ENCODE measurements at regions not wholly inside any gene's neighbourhood (a gene's known extent, or its start where the extent isn't known, plus 50 kb on each side); places are given as distances from the start of the nearest gene placed in this dataset.

GRCh38 chr21:14722841-14723483, 176.8 kb upstream of the SAMSN1 start:
- TF ChIP-seq, protein P1, sequence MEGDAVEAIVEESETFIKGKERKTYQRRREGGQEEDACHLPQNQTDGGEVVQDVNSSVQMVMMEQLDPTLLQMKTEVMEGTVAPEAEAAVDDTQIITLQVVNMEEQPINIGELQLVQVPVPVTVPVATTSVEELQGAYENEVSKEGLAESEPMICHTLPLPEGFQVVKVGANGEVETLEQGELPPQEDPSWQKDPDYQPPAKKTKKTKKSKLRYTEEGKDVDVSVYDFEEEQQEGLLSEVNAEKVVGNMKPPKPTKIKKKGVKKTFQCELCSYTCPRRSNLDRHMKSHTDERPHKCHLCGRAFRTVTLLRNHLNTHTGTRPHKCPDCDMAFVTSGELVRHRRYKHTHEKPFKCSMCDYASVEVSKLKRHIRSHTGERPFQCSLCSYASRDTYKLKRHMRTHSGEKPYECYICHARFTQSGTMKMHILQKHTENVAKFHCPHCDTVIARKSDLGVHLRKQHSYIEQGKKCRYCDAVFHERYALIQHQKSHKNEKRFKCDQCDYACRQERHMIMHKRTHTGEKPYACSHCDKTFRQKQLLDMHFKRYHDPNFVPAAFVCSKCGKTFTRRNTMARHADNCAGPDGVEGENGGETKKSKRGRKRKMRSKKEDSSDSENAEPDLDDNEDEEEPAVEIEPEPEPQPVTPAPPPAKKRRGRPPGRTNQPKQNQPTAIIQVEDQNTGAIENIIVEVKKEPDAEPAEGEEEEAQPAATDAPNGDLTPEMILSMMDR (IDR thresholded peaks at IDR 0.05), result no peak
- TF ChIP-seq EP300 (IDR thresholded peaks at IDR 0.05) (no peak), POLR2A (IDR thresholded peaks at IDR 0.05) (no peak), POLR2AphosphoS5 (IDR thresholded peaks at IDR 0.05) (no peak)
- Histone ChIP-seq H3K4me3 (no peak overlapping the region), H3K9me3 (no peaks in the 10 kb centered on the region), H3K4me1 (no peaks in the 10 kb centered on the region), H3K36me3 (no peaks in the 10 kb centered on the region), H3K27me3 (no peaks in the 10 kb centered on the region), H3K27ac (no peak overlapping the region)
- 84 to 86% methylated on average over 6 of the region's 6 CpGs for whole genome bisulfite sequencing, 2 donors
- no peak for ATAC-seq (ENCODE audit: low FRiP score in 2 of 2)
- no peak for DNase-seq

DNA sequence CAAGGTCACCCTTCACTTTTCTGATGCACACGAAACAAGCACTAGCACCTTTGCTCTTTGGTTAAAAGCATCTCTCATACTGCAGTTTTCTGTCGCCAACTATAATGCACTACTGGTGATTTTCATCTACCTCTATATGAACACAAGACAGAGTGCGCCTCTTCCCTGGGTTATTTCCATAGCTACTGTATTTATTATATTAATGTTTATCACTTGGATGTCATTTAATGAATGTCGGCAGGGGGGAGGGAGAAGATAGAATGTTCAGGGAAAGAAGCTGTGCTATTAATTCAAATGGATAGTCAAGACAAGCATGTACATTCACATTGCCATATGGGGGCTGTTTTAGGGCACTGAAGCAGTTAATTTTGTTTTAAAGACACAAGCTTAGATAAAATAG, 174.1 kb upstream of the SAMSN1 start:
- DNase-seq (no peak), ATAC-seq (ENCODE audit: low FRiP score in 2 of 2) (no peak)
- 65 to 73% methylated on average over 4 of the region's 4 CpGs for WGBS, 2 donors
- TF ChIP-seq, protein P1 (IDR thresholded peaks at IDR 0.05), result no peak
- no peak for TF ChIP-seq POLR2AphosphoS5 (IDR thresholded peaks at IDR 0.05)
- Histone ChIP-seq H3K4me1 (no peaks in the 10 kb centered on the region), H3K27me3 (no peaks in the 10 kb centered on the region), H3K27ac (no peak overlapping the region), H3K9me3 (no peaks in the 10 kb centered on the region), H3K4me3 (no peak overlapping the region), H3K36me3 (no peaks in the 10 kb centered on the region)

DNA sequence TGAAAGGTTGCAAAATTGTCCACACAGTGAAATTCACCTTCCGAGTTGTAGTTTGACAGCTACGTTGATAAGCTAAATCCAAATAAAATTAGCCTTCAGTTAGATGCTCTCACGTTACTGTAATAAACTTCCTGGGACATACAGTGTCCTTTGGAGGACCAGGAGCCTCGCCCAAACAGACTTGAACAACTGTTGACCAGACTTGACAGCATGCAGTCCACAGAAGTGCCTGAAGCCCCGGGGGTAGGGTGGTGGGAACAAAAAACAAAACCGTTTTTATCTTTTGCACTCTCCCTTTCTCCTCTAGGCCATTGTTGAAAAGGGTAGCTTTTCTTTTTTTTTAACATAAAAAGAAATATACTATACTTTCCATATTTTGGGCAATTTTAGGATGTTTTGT, 172.8 kb upstream of the SAMSN1 start:
- ATAC-seq (ENCODE audit: low FRiP score in 2 of 2) (no peak), DNase-seq (no peak)
- TF ChIP-seq EP300 (IDR thresholded peaks at IDR 0.05) (no peak), POLR2A (IDR thresholded peaks at IDR 0.05) (no peak), POLR2AphosphoS5 (IDR thresholded peaks at IDR 0.05) (no peak)
- TF ChIP-seq, protein P1 (IDR thresholded peaks at IDR 0.05), result no peak
- Histone ChIP-seq H3K36me3 (no peaks in the 10 kb centered on the region), H3K27me3 (no peaks in the 10 kb centered on the region), H3K27ac (no peak overlapping the region), H3K4me1 (no peaks in the 10 kb centered on the region), H3K4me3 (no peak overlapping the region), H3K9me3 (no peaks in the 10 kb centered on the region)
- WGBS, 2 donors, result 68 to 77% methylated on average over 6 of the region's 6 CpGs

DNA sequence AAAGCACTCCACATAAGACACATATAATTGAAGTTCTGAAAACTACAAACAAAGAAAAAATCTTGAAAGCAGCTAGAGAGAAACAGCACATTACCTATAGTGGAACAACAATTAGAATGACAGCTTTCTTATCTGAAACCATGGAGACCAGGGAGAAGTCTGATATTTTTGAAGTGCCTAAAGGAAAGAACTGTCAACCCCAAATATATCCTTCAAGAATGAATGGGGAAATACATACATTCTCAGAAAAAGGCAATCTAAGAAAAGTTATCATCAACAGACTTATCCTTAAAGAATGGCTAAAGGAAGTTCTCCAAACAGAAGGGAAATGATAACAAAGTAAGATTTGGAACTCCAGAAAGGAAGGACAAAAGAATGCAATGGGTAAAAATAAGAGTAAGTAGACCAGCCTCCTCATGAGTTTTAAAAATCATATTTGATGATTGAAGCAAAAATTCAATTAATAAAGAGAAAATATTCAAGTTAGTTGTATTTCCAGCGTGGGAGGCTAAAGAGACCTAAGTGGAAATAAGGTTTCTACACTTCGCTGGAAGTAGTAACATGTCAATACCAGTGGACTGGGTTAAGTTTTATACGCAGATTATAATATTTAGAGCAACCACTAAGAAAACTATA, 170.8 kb upstream of the SAMSN1 start:
- 73 to 78% methylated on average over 3 of the region's 3 CpGs for WGBS, 2 donors
- Histone ChIP-seq H3K9me3 (no peaks in the 10 kb centered on the region), H3K4me3 (no peak overlapping the region), H3K27me3 (no peaks in the 10 kb centered on the region), H3K27ac (no peak overlapping the region), H3K36me3 (no peaks in the 10 kb centered on the region), H3K4me1 (no peaks in the 10 kb centered on the region)
- TF ChIP-seq, protein P1 (IDR thresholded peaks at IDR 0.05), result no peak
- no peak for TF ChIP-seq POLR2A (IDR thresholded peaks at IDR 0.05)
- no peak for TF ChIP-seq POLR2AphosphoS5 (IDR thresholded peaks at IDR 0.05)
- no peak for TF ChIP-seq EP300 (IDR thresholded peaks at IDR 0.05)
- ATAC-seq (ENCODE audit: low FRiP score in 2 of 2) (no peak), DNase-seq (no peak)

DNA sequence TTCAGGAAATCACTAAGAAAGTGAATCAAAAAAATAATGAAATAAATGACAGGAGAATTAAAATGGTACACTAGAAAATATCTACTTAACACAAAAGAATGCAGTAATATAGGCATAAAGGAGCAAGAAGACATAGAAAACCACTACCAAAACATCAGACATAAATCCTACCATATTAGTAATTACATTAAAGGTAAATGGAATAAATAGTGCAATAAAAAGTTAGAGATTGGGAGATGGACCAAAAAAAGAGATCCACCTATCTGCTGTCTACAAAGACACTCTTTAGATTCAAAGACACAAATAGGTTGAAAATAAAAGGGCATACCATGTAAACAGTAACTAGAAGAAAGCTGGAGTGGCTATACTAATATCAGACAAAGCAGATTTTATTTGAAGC, 167.0 kb upstream of the SAMSN1 start:
- no peaks in the 10 kb centered on the region for H3K36me3 ChIP-seq
- no peak for ATAC-seq (ENCODE audit: low FRiP score in 2 of 2)
- DNase-seq, result no peak
- H3K27ac ChIP-seq, result no peak overlapping the region
- no peaks in the 10 kb centered on the region for H3K9me3 ChIP-seq
- H3K27me3 ChIP-seq, result no peaks in the 10 kb centered on the region
- no peaks in the 10 kb centered on the region for H3K4me1 ChIP-seq
- H3K4me3 ChIP-seq, result no peak overlapping the region
- TF ChIP-seq POLR2AphosphoS5 (IDR thresholded peaks at IDR 0.05) (no peak), EP300 (IDR thresholded peaks at IDR 0.05) (no peak), POLR2A (IDR thresholded peaks at IDR 0.05) (no peak)
- TF ChIP-seq, protein P1 (IDR thresholded peaks at IDR 0.05), result no peak
